ENCODE measurements at regions not wholly inside any gene's neighbourhood (a gene's known extent, or its start where the extent isn't known, plus 50 kb on each side); places are given as distances from the start of the nearest gene placed in this dataset.
"Not testable (repeated sequence)": the region's sequence is repeated elsewhere in the genome, so short reads cannot be mapped to it uniquely, and the experiment has no call there.

DNA sequence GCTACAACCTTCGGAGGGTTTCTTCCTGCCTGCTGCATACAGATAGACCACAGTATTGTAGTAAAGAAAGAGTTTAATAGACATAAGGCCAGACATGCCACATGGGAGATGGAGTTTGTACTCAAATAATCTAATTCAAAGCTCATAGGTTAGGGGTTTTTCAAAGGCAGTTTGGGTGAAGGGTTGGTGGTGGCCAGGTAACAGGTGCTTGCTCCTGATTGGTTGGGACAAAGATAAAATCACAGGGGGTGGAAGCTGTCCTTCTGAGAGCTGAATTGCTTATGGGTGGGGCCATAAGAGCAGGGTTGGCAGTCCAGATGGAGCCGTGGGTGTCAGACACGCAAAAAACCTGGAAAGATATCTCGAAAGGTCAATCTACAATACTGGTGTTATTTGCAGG, 92.3 kb upstream of the ETV3 start:
- no peak for DNase-seq

DNA sequence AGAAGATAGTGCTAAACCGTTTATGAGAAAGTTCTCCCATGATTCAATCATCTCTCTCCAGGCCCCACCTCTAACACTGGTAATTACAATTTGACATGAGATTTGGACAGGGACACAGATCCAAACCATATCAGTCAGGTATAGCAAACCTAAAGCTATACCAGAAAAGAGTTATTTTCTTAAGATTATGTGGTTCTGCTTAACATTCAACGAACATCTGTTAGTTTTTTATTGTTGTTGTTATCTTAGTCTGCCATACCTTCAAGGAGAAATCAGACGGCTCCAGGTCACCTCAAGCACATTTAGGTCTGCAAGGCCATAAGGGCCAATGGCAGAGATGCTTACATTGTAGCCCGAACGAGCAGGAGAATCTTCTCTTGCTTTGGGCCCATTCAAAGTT, 89.5 kb upstream of the ETV3 start:
- no peak for DNase-seq

DNA sequence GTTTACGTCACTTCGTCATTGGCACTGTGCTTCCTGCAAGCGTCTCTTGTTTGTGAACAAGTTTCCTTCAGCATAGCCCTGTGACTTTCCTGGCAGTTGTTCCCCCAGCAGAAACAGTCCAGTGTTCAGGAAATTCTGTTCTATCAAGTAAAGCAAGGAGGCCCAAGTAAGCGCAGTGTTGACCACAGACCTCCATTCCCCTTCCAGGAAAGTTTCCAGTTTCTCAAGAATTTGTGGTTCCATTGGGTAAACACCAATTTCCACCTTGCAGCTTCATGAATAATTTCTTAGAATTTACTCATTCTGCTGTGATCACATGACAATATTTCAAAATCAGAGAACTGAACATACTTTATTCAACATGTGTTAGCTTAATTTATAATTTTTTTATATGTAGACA, 88.5 kb upstream of the ETV3 start:
- DNase-seq: no peak

DNA sequence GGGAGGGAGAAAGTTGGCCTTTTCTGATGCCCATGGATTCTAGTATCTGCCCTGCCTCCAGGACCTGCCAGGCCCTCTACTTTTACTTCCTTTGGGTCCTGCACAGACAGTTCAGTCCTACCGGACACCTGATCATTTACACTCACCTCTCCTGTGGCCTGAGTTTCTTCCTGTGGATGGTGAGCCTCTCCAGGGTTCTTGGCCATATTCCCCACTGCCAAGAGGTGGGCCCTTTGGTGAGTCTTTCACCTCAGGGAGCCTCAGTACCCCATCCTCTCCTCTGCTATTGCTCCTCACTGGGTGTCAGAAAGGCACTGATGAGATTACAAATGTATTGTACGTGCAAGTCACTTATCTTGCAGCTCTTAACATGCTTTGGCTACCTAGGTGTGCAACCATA, 81.4 kb upstream of the ETV3 start:
- DNase-seq: no peak

DNA sequence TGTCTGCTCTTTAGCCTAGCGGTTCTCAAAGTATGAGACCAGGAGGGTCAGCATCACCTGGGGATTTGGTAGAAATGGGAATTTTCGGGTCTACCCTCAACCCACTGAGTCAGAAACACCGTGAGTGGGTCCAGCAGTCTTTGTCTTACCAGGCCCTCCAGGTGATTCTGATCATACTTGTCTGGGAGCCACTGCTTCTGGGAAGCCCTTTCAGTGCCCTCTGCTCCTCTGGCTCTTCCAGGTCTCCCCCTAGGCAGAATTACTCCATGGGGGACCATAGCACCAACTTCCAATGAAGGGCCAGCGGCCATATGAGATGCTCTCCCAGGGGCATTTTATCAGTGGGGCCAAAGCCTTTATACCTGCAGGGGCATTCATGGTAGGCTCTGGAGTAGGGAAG, 81.0 kb upstream of the ETV3 start:
- no peak for DNase-seq

DNA sequence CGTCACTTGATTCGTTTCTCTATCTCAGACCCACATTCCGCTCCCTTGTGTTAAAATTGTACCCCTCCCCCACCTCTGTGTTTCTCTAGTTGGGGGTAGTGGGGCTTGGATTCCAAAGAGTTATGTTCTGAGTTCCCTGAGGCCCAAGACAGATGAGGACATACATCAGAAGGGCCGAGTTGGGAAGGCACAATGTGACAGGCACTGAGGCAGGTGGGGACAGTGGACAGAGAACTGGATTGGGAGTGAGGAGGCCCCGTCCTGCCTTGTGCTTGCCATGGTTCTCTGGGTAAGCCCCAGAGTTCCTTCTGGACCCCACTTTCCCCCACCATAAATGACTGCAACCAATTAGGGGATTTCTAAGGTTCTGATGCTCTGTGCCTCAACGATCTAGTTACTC, 80.5 kb upstream of the ETV3 start:
- no peak for DNase-seq

DNA sequence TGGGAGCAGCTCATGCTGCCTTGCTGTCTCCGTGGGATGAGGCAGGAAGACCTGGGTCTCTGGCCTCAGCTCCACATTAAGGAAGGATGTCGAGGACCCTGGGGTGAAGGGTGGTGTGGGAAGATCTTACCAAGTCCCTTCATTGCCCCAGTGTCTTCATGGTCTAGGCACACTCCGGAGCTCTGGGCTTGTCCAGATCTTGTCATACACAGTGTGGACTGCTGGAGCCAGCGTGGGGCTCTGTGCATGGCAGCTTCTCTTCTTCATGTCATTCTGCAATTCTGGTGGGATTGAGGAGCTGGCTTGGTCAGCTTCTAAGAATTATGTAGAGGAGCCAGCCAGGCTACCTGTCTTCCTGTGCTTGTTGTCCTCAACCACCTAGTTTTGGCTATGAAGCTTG, 79.3 kb upstream of the ETV3 start:
- DNase-seq: no peak

DNA sequence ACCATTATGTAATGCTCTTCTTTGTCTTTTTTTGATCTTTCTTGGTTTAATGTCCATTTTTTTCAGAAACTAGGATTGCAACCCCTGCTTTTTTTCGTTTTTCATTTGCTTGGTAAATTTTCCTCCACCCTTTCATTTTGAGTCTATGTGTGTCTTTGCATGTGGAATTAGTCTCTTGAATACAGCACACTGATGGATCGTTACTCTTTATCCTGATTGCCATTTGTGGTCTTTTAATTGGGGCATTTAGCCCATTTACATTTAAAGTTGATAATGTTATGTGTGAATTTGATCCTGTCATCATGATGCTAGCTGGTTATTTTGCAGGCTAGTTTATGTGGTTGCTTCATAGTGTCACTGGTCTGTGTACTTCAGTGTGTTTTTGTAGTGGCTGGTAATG, 75.6 kb upstream of the ETV3 start:
- no peak for DNase-seq

DNA sequence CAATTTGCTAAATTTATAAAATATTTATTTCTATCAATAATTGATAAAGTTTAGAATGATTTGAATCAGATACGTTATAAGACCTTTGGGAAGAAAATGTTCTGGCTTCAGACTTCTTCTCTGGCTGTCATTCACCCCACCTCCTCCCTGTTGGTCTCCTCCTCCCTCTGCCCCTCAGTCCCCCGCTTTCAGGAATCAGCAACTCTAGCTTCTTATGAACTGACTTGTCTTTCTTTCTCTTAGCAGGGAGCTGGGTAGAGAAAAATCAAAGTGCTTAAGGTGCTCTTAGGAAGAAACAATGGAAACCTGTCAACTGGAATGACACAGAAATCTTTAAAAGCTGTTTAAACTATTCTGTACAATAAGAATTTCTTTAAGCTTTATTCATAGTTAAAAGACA, 71.3 kb upstream of the ETV3 start:
- no peak for DNase-seq

DNA sequence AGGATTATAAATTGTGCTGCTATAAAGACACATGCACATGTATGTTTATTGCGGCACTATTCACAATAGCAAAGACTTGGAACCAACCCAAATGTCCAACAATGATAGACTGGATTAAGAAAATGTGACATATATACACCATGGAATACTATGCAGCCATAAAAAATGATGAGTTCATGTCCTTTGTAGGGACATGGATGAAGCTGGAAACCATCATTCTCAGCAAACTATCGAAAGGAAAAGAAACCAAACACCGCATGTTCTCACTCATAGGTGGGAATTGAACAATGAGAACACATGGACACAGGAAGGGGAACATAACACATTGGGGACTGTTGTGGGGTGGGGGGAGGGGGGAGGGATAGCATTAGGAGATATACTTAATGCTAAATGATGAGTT, 67.8 kb upstream of the ETV3 start:
- DNase-seq: not testable (repeated sequence)

DNA sequence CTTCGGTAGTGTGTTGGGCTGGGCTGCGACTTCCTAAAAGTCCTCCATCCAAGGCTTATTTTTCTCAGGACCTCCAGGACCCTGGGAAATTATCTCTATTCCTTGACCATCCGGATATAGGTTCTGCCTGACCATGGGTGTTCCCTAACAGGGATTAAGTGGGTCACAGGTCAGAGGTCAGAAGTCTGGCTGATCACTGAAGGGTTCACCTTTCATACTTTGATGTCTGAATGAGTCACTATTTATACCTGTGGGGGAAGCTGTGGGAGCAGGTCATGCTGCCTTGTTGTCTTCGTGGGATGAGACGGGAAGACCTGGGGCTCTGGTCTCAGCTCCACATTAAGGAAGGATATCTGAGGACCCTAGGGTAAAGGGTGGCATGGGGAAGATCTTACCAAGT, 65.0 kb upstream of the ETV3 start:
- DNase-seq: no peak

DNA sequence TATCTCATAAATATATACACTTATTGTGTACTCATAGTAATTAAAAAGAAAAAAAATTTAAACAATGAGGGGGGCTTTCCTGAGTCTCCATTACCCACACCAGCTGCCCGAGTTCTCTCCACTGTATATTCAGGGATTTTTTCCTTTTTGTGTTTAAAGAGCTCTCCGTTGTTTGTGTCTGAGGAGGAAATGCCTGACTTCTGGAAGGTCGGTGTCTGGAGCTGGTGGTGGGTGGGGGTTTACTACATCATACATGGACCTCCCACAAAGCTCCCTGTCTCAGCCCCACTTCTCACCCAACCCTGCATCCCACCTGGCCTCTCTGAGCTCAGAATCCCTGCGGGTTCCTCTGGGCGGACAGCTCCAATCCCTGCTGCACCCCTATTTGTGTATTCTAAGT, 64.1 kb upstream of the ETV3 start:
- DNase-seq: no peak

DNA sequence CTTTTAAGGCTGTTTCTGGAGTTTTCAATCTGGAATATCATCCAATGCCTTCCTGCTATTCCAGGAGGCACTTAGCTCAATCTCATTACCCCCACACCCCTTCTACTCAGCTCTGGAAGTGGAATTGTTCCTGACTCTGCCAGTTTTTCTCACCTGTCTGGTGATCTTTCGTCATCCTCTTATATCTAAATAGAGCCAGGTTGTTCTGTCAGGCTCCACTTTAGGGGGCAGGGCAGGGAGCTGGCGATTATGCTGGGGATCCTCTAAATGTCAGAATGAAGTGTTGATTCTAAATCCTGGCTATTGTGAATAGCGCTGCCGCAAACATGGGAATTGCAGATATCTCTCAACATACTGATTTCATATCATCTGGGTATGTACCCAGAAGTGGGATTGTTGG, 63.6 kb upstream of the ETV3 start:
- DNase-seq: no peak

DNA sequence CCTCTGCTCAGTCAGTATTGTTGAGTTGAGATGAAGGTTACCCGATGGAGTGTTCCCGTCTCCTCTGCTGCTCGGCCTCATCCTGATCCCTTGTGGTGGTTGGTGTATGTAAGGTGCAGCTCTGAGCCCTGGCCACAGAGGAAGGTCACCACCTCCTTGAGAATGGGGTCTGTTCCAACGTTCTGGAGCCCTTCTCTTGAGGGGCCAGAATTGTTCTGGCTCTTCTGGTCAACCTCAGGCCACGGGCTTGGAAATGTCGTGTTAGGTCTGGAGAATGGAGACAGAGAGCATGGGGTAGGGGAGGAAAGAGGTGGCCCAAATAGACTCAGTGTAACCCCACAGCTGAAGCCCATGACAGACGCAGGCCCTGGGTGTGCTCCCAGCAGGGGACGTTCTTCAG, 62.3 kb upstream of the ETV3 start:
- DNase-seq: no peak

DNA sequence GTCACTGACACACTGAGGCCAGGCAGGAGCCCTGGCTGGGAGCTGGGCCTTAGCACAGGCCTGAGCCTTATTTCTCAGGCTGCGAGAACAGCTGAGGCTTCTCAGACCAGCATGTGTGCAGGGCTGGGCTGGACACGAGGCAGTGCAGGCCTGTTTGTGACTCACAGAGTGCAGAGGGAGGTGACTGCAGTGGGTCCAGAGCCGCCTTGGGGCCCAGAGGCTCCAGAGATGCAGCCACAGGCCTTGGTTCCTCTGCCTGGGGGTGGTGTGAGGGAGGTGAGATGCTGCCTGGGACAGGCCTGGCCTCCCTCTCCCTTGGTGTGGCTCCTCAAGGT, 61.2 kb upstream of the ETV3 start:
- DNase-seq: no peak

DNA sequence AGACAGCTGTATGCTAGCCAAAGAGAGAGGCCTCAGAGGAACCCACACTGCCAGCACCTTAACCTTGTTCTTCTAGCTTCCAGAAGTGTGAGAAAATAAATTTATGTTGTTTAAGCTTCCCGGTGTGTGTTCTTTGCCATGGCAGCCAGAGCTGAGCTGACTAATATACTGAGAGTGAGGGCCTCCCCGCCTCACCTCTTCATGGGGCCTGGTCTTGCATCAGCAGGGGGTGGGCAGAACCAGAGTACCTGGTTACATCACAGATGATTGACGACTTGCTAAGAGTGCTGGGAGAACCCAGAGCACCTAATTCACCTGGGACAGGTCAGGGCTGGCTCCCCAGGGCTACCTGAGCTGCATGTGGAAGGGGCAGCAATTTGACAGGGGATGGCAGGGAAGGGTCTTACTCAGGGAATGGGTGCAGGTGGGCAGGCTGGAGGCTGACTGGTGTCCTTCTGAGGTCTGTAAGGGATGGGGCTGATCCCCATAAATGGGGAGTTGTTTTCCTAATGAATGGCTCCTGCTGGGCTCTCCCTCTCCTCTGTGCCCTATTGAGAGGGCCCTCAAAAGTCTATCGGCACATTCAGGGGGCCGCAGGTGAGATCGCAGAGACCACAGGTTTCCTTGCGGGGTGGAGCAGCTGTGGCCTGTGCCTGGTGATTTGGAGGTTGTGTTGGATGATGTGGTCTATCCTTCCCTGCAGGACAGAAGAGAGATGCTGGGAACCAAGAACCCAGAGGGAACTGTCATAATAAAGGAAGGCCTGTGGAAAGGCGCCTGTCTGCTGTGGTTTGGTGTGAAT, 60.6 kb upstream of the ETV3 start:
- no peak for DNase-seq

DNA sequence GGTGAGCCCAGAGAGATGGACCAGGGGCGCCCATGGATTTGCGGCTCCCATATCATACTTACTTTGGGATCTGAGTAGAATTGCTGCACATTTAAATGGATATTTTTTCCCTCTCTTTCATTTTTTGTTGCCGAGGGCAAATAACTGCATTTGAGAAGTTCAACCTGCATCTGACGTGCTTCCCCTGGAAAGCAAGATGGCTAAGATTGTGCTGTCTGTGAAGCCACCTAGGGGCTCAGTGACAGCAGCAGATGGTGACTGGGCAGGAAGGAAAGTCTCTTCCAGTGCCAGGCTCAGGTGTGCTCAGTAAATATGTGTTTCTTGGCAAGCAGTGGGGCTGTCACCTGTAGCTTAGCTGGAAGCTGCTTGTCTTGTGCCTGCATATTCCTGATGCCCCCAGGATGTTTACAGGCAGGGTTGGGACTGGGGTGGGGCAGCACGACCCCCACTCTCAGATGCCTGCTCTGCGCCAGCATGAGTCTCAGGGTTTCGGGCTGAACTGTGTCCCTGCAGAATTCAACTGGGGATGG, 59.8 kb upstream of the ETV3 start:
- no peak for DNase-seq

DNA sequence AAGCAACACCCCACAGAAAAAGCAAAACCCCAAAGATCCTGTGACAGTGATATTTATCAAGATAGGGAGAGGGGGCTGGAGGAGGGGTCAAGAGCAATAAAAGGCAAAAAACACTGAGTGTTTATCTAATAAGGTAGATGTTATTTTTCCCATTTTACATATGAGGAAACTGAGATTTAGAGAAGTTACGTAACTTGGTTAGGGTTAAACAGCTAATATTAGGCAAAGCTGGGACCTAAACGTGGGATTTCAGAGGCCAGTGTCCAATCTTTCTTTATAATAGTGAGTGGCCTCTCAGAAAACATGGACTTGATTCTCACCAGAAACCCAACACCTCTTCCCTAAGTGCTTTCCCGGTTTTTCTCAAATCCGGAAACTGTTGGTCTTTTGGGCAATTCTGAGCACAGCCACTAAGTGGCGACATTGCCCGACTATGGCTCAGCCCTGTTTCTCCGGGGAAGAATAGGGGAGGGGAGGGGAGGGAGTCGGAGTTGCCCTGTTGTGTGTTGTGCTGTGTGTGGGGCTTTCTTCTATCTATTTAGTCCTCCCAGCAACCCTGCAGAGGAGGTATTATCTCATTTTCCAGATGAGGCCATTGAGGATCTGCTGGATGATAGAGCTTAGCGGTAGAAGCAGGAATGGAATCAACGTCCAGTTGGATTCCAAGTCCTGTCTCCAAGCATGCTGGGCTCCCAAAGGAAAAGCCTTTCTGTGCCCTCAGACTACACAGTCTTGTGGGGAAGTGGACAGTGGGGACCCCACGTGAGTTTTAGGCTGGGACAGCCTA, 58.7 kb upstream of the ETV3 start:
- DNase-seq: not testable (repeated sequence)

DNA sequence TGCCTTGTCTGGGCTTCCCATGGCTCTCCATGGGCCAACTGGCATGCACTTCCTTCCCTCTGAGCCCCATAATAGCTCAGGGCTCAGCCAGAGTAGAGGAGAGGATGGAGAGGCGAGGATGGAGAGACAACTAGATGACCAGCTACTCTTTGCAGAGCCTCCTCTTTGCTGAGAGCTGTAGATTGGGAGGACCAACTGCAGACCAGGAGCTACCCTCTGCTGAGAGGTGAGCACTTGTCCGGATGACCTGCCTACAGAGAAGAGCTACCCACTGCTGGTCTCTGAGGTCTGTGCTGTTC, 58.0 kb upstream of the ETV3 start:
- DNase-seq: no peak

DNA sequence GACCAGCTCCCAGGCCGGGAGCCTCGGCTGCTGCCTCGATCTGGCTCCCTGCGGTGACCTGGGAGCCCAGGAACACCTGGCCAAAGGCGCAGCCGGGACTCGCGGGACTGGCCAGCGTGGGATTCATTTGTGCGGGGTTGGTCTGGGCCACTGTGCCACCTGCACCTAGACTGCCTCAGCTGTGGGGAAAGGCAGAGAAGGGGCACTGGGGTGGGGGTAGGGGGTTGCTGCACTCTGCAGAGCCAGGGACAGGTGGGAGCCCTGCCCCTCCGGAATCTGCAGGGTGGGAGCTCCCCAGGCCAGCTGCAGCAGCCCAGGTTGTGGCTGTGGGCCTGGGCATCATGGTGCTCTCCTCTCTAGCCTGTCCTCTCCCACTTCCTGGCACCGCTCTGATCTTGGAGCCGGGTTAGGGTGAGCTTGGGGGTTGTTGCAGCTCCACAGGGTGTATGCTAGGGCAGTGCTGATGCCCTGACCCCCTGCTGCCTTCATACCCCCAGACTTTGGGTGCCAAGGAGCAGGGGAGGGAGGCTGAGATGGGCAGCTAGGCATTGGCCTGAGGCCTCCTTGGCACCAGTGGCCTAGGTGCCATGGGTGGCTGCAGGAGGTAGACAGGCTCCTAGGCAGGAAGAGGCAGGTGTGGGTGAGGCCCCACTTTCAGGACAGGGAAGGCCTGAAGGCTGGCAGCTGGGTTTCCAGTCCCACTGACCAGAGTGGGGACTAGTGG, 57.5 kb upstream of the ETV3 start:
- no peak for DNase-seq

DNA sequence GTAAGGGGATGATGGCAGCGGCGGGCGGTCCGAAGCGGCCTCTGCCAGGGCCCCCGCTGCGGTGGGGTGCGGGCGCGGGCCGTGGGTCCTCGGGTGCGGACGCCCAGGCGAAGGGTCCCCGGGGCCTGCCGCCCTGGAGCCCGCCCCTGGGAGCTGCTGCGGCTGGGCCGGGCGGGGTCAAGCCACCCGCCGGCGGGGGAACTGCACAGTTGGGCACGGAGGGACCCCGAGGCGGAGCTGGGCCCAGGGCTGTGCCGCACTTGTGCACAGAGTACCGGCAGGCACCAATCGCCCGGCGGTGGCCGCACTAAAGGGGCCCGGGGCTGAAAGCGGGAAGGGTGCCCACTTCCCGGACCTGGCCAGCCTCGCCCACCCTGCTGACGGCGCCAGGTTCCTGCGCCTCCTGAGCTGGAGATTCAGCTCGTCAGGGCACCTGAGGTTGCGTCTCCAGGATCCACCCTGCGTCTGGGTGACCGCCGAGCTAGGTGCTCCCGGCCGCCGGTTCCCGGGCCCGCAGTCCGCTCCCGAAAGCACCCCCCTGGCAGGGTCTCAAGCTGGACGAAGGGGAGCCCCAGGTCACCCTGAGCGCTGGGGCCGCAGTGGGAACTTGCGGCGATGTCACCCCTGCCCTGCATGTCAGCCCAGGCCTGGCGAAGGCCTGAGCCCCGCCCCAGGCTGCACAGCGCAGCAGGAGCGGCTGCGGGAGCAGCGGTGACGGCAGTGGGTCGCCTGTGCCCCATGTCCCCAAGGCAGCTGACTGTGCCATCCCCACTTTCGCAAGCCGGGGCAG, 56.7 kb upstream of the ETV3 start:
- no peak for DNase-seq
